H1 (cell line): ENCODE measurements at regions not wholly inside any gene's neighbourhood (a gene's known extent, or its start where the extent isn't known, plus 50 kb on each side); places are given as distances from the start of the nearest gene placed in this dataset.

Source experiments
- CTCF ChIA-PET: fragments of 300-600 bp; sonication (Branson Sonifier 250); formaldehyde crosslinking; loops from one replicate; lab custom pipeline; 2021; ENCODE audit not compliant: partially characterized antibody; lab: Charles Lee
- POLR2A ChIA-PET: fragments of 300-600 bp; sonication (Branson Sonifier 250); formaldehyde crosslinking; loops from one replicate; lab custom pipeline; 2021; ENCODE audit warnings: inconsistent platforms; ENCODE audit not compliant: partially characterized antibody; lab: Charles Lee
- DNase-seq, 2 experiments: peaks; one replicate each; pipeline versions ENCODE4 v3.0.0 to v3.0.0-alpha.2; 2010 to 2022; ENCODE audit warnings: low spot score in 2 of 2, low read depth in 1 of 2, mixed read lengths in 1 of 2
- FAIRE-seq: peaks from 2 replicates; lab custom pipeline; 2011; peaks lifted over from hg19 to GRCh38; lab: Jason Lieb, UNC
- H2AFZ ChIP-seq: 2 replicates; pipeline ENCODE4 v1.8.1; 2012; ENCODE audit warnings: low read length, inconsistent platforms
- H2AK5ac ChIP-seq: 2 replicates; pipeline ENCODE4 v1.6.1; 2013; ENCODE audit warnings: low read depth, low read length
- H2BK120ac ChIP-seq: replicated peaks from 2 replicates; pipeline ENCODE3; 2013; ENCODE audit warnings: low read depth, low read length, inconsistent platforms
- H2BK12ac ChIP-seq: 2 replicates; pipeline ENCODE4 v1.6.1; 2013; ENCODE audit warnings: low read depth, low read length
- H2BK15ac ChIP-seq: 2 replicates; pipeline ENCODE4 v1.6.1; 2013; ENCODE audit warnings: low read length
- H2BK20ac ChIP-seq: 2 replicates; pipeline ENCODE4 v1.6.1; 2013; ENCODE audit warnings: low read length
- H2BK5ac ChIP-seq: 2 replicates; pipeline ENCODE4 v1.6.1; 2013; ENCODE audit warnings: low read depth, low read length
- H3K14ac ChIP-seq: 2 replicates; pipeline ENCODE4 v1.6.1; 2013; ENCODE audit warnings: inconsistent platforms; ENCODE audit not compliant: insufficient read length
- H3K18ac ChIP-seq: 2 replicates; pipeline ENCODE4 v1.6.1; 2013; ENCODE audit warnings: low read length; ENCODE audit errors: extremely low read depth
- H3K23ac ChIP-seq: 2 replicates; pipeline ENCODE4 v1.6.1; 2013; ENCODE audit warnings: inconsistent platforms; ENCODE audit not compliant: insufficient read length
- H3K23me2 ChIP-seq: 2 replicates; pipeline ENCODE4 v1.6.1; 2013; ENCODE audit warnings: low read depth, low read length
- H3K27ac ChIP-seq: 2 replicates; pipeline ENCODE4 v1.6.1; 2011; ENCODE audit warnings: low read depth, low read length, inconsistent platforms
- H3K27me3 ChIP-seq, 4 experiments: replicated peaks in 1 of 4; 1 replicate in 1 of 4; 2 replicates in 3 of 4; pipeline versions ENCODE4 v1.6.1 to v1.8.1; 2011 to 2013; ENCODE audit warnings: low read length in 3 of 4, mild to moderate bottlenecking in 3 of 4, inconsistent platforms in 2 of 4, mixed read lengths in 2 of 4, moderate library complexity in 1 of 4; ENCODE audit not compliant: control insufficient read depth in 3 of 4, insufficient read depth in 3 of 4; ENCODE audit errors: extremely low read depth in 1 of 4
- H3K36me3 ChIP-seq, 4 experiments: 2 replicates each; pipeline versions ENCODE4 v1.6.1 to v1.8.1; 2011 to 2013; ENCODE audit warnings: mild to moderate bottlenecking in 4 of 4, low read length in 3 of 4, moderate library complexity in 2 of 4, control low read depth in 1 of 4, inconsistent platforms in 1 of 4; ENCODE audit not compliant: insufficient read depth in 4 of 4, control insufficient read depth in 2 of 4
- H3K4ac ChIP-seq: replicated peaks from 2 replicates; pipeline ENCODE3; 2013; ENCODE audit warnings: low read length, low read depth, mixed read lengths, inconsistent platforms; ENCODE audit not compliant: insufficient read length
- H3K4me1 ChIP-seq, 4 experiments: replicated peaks in 1 of 4; 1 replicate in 1 of 4; 2 replicates in 3 of 4; pipeline versions ENCODE4 v1.6.1 to v1.8.1; 2011 to 2013; ENCODE audit warnings: low read length in 3 of 4, inconsistent platforms in 2 of 4, mixed read lengths in 1 of 4; ENCODE audit not compliant: insufficient read depth in 4 of 4, control insufficient read depth in 3 of 4
- H3K4me2 ChIP-seq, 2 experiments: 2 replicates each; pipeline versions ENCODE4 v1.6.1 to v1.8.1; 2011 to 2013; ENCODE audit warnings: low read depth in 2 of 2, low read length in 2 of 2, control low read depth in 1 of 2, inconsistent platforms in 1 of 2, mild to moderate bottlenecking in 1 of 2; ENCODE audit not compliant: insufficient read depth in 1 of 2
- H3K4me3 ChIP-seq, 4 experiments: fragments of 200-600, 300-600 bp in 1 of 4; sonication (generic), shearing (Covaris generic), sonication (Bioruptor Twin) in 1 of 4; 2 replicates each; pipeline versions ENCODE4 v1.5.1 to v1.8.1; 2011 to 2016; ENCODE audit warnings: low read length in 4 of 4, low read depth in 3 of 4, control low read depth in 2 of 4, inconsistent platforms in 2 of 4, mild to moderate bottlenecking in 2 of 4, mixed read lengths in 1 of 4, moderate library complexity in 1 of 4; ENCODE audit not compliant: insufficient read depth in 2 of 4; ENCODE audit errors: extremely low read depth in 1 of 4
- H3K56ac ChIP-seq: replicated peaks from 2 replicates; pipeline ENCODE3; 2013; ENCODE audit warnings: low read depth, mild to moderate bottlenecking, mixed read lengths, low read length, inconsistent platforms; ENCODE audit not compliant: insufficient read length
- H3K79me1 ChIP-seq: 2 replicates; pipeline ENCODE4 v1.6.1; 2013; ENCODE audit warnings: low read depth, low read length, control low read depth
- H3K79me2 ChIP-seq, 2 experiments: 2 replicates each; pipeline versions ENCODE4 v1.6.1 to v1.8.1; 2012 to 2013; ENCODE audit warnings: low read length in 2 of 2, mild to moderate bottlenecking in 2 of 2, inconsistent platforms in 1 of 2; ENCODE audit not compliant: insufficient read depth in 2 of 2, control insufficient read depth in 1 of 2
- H3K9ac ChIP-seq, 4 experiments: replicated peaks in 1 of 4; 1 replicate in 1 of 4; 2 replicates in 3 of 4; pipeline versions ENCODE4 v1.6.1 to v1.8.1; 2011 to 2013; ENCODE audit warnings: low read depth in 3 of 4, low read length in 3 of 4, control low read depth in 2 of 4, mild to moderate bottlenecking in 2 of 4, moderate library complexity in 2 of 4, inconsistent platforms in 1 of 4; ENCODE audit errors: extremely low read depth in 1 of 4
- H3K9me3 ChIP-seq, 2 experiments: 2 replicates each; pipeline versions ENCODE4 v1.6.1 to v1.8.1; 2012 to 2013; ENCODE audit warnings: mild to moderate bottlenecking in 2 of 2, moderate library complexity in 2 of 2, control low read depth in 1 of 2, inconsistent platforms in 1 of 2, low read depth in 1 of 2, low read length in 1 of 2, mixed read lengths in 1 of 2; ENCODE audit not compliant: insufficient read depth in 2 of 2
- H4K20me1 ChIP-seq, 2 experiments: replicated peaks in 1 of 2; 2 replicates each; pipeline versions ENCODE3 to v1.8.1; 2011 to 2013; ENCODE audit warnings: inconsistent platforms in 2 of 2, low read length in 2 of 2, mild to moderate bottlenecking in 1 of 2; ENCODE audit not compliant: insufficient read depth in 2 of 2, control insufficient read depth in 1 of 2
- H4K5ac ChIP-seq: 2 replicates; pipeline ENCODE4 v1.6.1; 2013; ENCODE audit warnings: low read length, low read depth, mixed read lengths, inconsistent platforms; ENCODE audit not compliant: insufficient read length
- H4K8ac ChIP-seq: 2 replicates; pipeline ENCODE4 v1.8.0; 2013; ENCODE audit warnings: mild to moderate bottlenecking, moderate library complexity, low read length, inconsistent platforms; ENCODE audit not compliant: insufficient read depth; ENCODE audit errors: extremely low read depth
- H4K91ac ChIP-seq: replicated peaks from 2 replicates; pipeline ENCODE3; 2013; ENCODE audit warnings: low read length, mixed read lengths, inconsistent platforms; ENCODE audit not compliant: insufficient read length
- CBX8 ChIP-seq: fragments of 300-800, 300-1000 bp; sonication (generic); IDR thresholded peaks from 2 replicates; pipeline ENCODE4 v1.7.1; 2016; ENCODE audit warnings: low read depth, low read length, borderline replicate concordance
- GABPA ChIP-seq: IDR thresholded peaks from 2 replicates; pipeline ENCODE4 v1.6.1; 2011; ENCODE audit warnings: mild to moderate bottlenecking, low read length, moderate library complexity, borderline replicate concordance; ENCODE audit not compliant: insufficient read depth
- HDAC6 ChIP-seq: IDR thresholded peaks from one replicate; pipeline ENCODE4 v1.7.1; 2012; ENCODE audit warnings: low read depth, mild to moderate bottlenecking, inconsistent platforms, low read length, moderate library complexity
- NRF1 ChIP-seq: IDR thresholded peaks from 2 replicates; pipeline ENCODE4 v1.6.1; 2011; ENCODE audit warnings: mild to moderate bottlenecking, low read depth, low read length, improper control_type of control experiment
- RBBP5 ChIP-seq: IDR thresholded peaks from 2 replicates; pipeline ENCODE4 v1.7.1; 2012; ENCODE audit warnings: low read depth, mild to moderate bottlenecking, inconsistent platforms, low read length, moderate library complexity, borderline replicate concordance
- RFX5 ChIP-seq: IDR thresholded peaks from 2 replicates; pipeline ENCODE4 v1.6.1; 2011; ENCODE audit warnings: low read depth, low read length, improper control_type of control experiment, borderline replicate concordance
- SAP30 ChIP-seq: fragments of 300-600 bp; sonication (generic); IDR thresholded peaks from 2 replicates; pipeline ENCODE4 v1.7.1; 2012; ENCODE audit warnings: low read length, moderate library complexity, mild to moderate bottlenecking, inconsistent platforms; ENCODE audit not compliant: insufficient read depth, insufficient replicate concordance
- SP1 ChIP-seq: IDR thresholded peaks from 2 replicates; pipeline ENCODE4 v1.6.1; 2011; ENCODE audit warnings: low read depth, low read length
- TAF1 ChIP-seq: IDR thresholded peaks from 2 replicates; pipeline ENCODE4 v1.6.1; 2011; ENCODE audit warnings: mild to moderate bottlenecking, low read depth, low read length
- YY1 ChIP-seq: IDR thresholded peaks from 2 replicates; pipeline ENCODE4 v1.6.1; 2011; ENCODE audit warnings: low read depth, mild to moderate bottlenecking, low read length
- WGBS, 2 experiments: shearing (Covaris generic) in 1 of 2; methylation state at CpG; one replicate each; pipeline versions ENCODE4 v1.1.6 to v1.1.7; 2013 to 2015; ENCODE audit warnings: low lambda C conversion rate in 2 of 2, mixed read lengths in 2 of 2, inconsistent platforms in 1 of 2, low coverage in 1 of 2, missing lambda C conversion rate in 1 of 2; ENCODE audit not compliant: insufficient replicate concordance in 2 of 2, insufficient coverage in 1 of 2, insufficient read length in 1 of 2; ENCODE audit errors: extremely low coverage in 1 of 2, missing lambda C conversion rate in 1 of 2; 5-methylcytosine and 5-hydroxymethylcytosine counted together
- TF ChIP-seq, protein P1 (sequence below): IDR thresholded peaks from 2 replicates; pipeline ENCODE4 v1.6.1; 2012; ENCODE audit warnings: inconsistent platforms

DNA sequence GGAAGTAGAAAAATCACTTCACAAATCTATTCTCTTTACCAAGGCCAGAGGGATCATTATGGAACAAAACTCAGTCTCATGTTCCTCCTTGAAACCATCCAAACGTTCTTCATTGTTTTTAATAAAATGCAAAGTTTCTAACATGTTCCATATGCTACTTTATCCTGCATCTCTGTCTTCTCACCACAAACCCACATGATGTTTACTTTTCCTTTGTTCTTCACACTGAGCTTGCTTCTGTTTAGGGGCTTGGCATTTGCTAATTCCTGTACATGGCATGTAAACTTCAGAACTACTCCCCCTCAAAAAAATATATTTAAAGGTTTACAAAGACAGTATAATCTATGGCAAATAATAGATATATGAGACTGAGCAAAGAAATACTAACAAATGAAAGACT is 651.4 kb downstream of the OTOL1 start:
- no peak for FAIRE-seq
- POLR2A ChIA-PET = no interaction called here
- 87% methylated on average over 1 of the region's 1 CpG; no CpG with 5 or more reads in 1 of the 2 experiments for WGBS, 2 experiments

More for the DNA sequence above, 651.4 kb downstream of the OTOL1 start:
- Histone ChIP-seq H3K79me2 (no peaks in the 10 kb centered on the region), H2BK15ac (no peak overlapping the region), H2BK5ac (no peak overlapping the region), H3K36me3 (no peaks in the 10 kb centered on the region), H4K20me1 (no peaks in the 10 kb centered on the region), H3K27ac (no peak overlapping the region), H4K91ac (no peak overlapping the region), H3K27me3 (no peaks in the 10 kb centered on the region), H3K4me3 (no peak overlapping the region)
- DNase-seq = no peak
- TF ChIP-seq, protein P1, sequence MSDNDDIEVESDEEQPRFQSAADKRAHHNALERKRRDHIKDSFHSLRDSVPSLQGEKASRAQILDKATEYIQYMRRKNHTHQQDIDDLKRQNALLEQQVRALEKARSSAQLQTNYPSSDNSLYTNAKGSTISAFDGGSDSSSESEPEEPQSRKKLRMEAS = no peak
- TF ChIP-seq HDAC6 (no peak), YY1 (no peak), GABPA (no peak), RBBP5 (no peak), RFX5 (no peak), CBX8 (no peak), TAF1 (no peak), SP1 (no peak), SAP30 (no peak), NRF1 (no peak)
- TF ChIP-seq, all 59 proteins: peak for 0
- H3K23ac ChIP-seq = no peak overlapping the region
- no peak overlapping the region for H3K9ac ChIP-seq
- no peak overlapping the region for H2BK20ac ChIP-seq
- H3K14ac ChIP-seq = no peak overlapping the region
- no peaks in the 10 kb centered on the region for H3K23me2 ChIP-seq
- no peak overlapping the region for H2AK5ac ChIP-seq
- H2BK12ac ChIP-seq = no peak overlapping the region
- H3K9me3 ChIP-seq = no peaks in the 10 kb centered on the region
- no peak overlapping the region for H2AFZ ChIP-seq
- no peak overlapping the region for H4K8ac ChIP-seq
- no peak overlapping the region for H4K5ac ChIP-seq
- H3K4ac ChIP-seq = no peak overlapping the region
- H3K4me1 ChIP-seq = no peaks in the 10 kb centered on the region
- no peak overlapping the region for H2BK120ac ChIP-seq
- H3K56ac ChIP-seq = no peak overlapping the region
- H3K18ac ChIP-seq = no peak overlapping the region
- no peaks in the 10 kb centered on the region for H3K79me1 ChIP-seq
- no peak overlapping the region for H3K4me2 ChIP-seq
- CTCF ChIA-PET = no interaction called here
